ENCODE measurements at regions not wholly inside any gene's neighbourhood (a gene's known extent, or its start where the extent isn't known, plus 50 kb on each side); places are given as distances from the start of the nearest gene placed in this dataset.

DNA sequence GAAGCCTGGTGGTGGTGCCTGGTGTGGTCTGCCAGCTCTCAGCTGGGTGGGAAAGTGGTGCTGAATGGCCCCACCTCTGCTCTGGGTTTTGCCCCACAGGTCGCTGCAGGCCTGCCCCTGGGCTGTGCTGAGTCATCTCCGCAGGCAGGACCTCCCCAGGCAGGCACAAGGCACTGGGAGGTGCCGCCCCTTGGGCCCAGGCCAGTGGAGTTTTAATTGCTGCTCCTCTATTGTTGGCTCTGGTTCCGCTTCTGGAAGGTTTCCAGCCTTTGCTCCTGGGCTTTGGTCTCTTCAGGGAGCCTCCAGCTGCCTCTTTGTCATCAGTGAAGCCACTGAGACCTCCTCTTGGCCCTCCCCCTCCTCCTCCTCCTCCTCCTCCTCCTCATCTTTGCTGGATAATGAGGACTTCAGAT is 180.3 kb upstream of the GRB10 start:
- CTCF ChIA-PET (ENCODE audit: partially characterized antibody): interaction anchor here (0.9 to 1.6 kb wide), 2 partner anchors 40 to 198 kb away, joined by 3 to 4 read pairs; no protein-coding TSS in a partner anchor
- H3K27me3 Mint-ChIP-seq: peaks cover 2 to 6% of the 10 kb centered on the region in 2 donors
- no peak overlapping the region for H3K27ac Mint-ChIP-seq
- peaks cover 0 to 13% (median 11%) of the 10 kb centered on the region in 8 donors for H3K9me3 Mint-ChIP-seq
- H3K4me1 ChIP-seq (ENCODE audit: insufficient read depth, low read length): no peaks in the 10 kb centered on the region
- no peaks in the 10 kb centered on the region for H3K9me3 ChIP-seq (ENCODE audit: control insufficient read depth in 1 of 2, low read length in 2 of 2)
- intact Hi-C loops (cut with micrococcal nuclease): no loop called here
- H3K27me3 ChIP-seq (ENCODE audit: insufficient read depth, low read length): no peaks in the 10 kb centered on the region
- DNase-seq: no peak
- no peak overlapping the region for H3K27ac ChIP-seq (ENCODE audit: low read depth, low read length)
- no peaks in the 10 kb centered on the region for H3K36me3 Mint-ChIP-seq
- POLR2A ChIA-PET (ENCODE audit: partially characterized antibody): no interaction called here
- no peak overlapping the region for H3K4me3 Mint-ChIP-seq
- H3K4me3 ChIP-seq (ENCODE audit: low read length in 2 of 2): no peak overlapping the region
- no peaks in the 10 kb centered on the region for H3K4me1 Mint-ChIP-seq
- no peaks in the 10 kb centered on the region for H3K36me3 ChIP-seq (ENCODE audit: insufficient read depth, low read length)

DNA sequence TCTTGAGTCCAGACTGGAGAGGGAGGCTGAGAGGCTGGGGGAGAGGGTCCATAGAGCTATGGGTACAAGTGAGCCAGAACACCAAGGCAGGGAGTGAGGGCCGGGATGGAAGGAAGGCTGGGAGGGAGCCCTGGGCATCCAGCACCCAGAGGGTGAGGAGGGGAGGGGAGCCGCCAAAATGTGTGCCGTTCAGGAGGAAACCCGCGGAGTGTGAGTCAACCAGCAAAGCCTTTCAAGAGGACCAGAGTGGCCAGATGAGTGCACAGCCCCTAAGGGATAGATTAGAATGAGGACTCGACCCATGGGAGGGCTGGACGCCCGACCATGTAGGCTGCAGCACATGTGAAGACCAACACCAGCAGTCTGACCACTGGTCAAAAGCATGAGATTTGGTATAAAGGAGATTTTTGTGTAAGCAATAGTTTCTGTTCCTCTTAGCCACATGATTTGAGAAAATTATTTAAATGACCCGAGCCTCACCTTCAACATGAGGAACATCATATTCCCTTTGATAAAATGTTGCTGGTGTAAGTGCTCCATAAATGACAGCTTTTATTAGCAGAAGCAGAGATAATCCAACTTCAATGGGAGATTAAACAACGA is 179.7 kb upstream of the GRB10 start:
- DNase-seq: no peak
- Histone ChIP-seq H3K4me3 (ENCODE audit: low read length in 2 of 2) (no peak overlapping the region), H3K27ac (ENCODE audit: low read depth, low read length) (no peak overlapping the region), H3K9me3 (ENCODE audit: control insufficient read depth in 1 of 2, low read length in 2 of 2) (no peaks in the 10 kb centered on the region), H3K36me3 (ENCODE audit: insufficient read depth, low read length) (no peaks in the 10 kb centered on the region), H3K4me1 (ENCODE audit: insufficient read depth, low read length) (no peaks in the 10 kb centered on the region), H3K27me3 (ENCODE audit: insufficient read depth, low read length) (no peaks in the 10 kb centered on the region)
- Mint-ChIP-seq H3K36me3 (no peaks in the 10 kb centered on the region), H3K4me3 (no peak overlapping the region), H3K27ac (no peak overlapping the region), H3K4me1 (no peaks in the 10 kb centered on the region), H3K9me3 (peaks cover 0 to 7% (median 6%) of the 10 kb centered on the region in 8 donors), H3K27me3 (peaks cover 2 to 6% of the 10 kb centered on the region in 2 donors)
- ChIA-PET POLR2A (ENCODE audit: partially characterized antibody) (no interaction called here), CTCF (ENCODE audit: partially characterized antibody) (no interaction called here)
- intact Hi-C loops (cut with micrococcal nuclease): no loop called here

DNA sequence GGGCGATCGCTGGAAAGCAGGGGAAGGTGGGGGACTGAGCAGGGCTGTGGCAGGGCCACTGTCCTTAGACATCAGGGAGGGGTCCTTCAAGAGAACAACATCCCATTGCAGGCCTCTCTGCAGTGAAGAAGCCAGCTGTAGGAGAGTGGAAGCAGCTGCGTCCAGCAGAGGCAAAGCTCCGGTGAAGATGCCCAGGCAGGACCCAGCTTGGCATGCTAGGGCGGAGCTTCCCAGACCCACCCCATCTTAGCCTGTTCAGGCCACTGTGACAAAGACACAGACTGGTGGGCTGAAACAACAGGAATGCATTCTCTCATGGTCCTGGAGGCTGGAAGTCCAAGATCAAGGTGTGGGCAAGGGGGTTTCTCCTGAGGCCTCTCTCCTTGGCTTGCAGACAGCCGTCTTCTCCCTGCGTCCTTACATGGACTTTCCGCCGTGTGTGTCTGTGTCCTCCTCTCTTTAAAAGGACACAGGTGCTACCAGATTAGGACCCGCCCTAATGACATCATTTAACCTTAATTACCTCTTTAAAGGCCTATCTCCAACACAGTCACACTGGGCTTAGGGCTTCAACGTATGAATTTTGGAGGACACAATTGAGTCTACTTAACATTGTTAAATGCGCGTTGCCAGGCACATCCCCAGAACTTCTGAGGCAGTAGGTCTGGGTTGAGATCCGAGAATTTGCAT is 178.1 kb upstream of the GRB10 start:
- ChIA-PET CTCF (ENCODE audit: partially characterized antibody) (no interaction called here), POLR2A (ENCODE audit: partially characterized antibody) (no interaction called here)
- Histone ChIP-seq H3K4me1 (ENCODE audit: insufficient read depth, low read length) (no peaks in the 10 kb centered on the region), H3K36me3 (ENCODE audit: insufficient read depth, low read length) (no peaks in the 10 kb centered on the region), H3K27me3 (ENCODE audit: insufficient read depth, low read length) (no peaks in the 10 kb centered on the region), H3K4me3 (ENCODE audit: low read length in 2 of 2) (no peak overlapping the region), H3K9me3 (ENCODE audit: control insufficient read depth in 1 of 2, low read length in 2 of 2) (no peaks in the 10 kb centered on the region), H3K27ac (ENCODE audit: low read depth, low read length) (no peak overlapping the region)
- Mint-ChIP-seq H3K27me3 (peaks cover 2 to 6% of the 10 kb centered on the region in 2 donors), H3K4me1 (no peaks in the 10 kb centered on the region), H3K9me3 (peaks cover 0 to 4% (median 0%) of the 10 kb centered on the region in 8 donors), H3K36me3 (no peaks in the 10 kb centered on the region), H3K27ac (no peak overlapping the region), H3K4me3 (no peak overlapping the region)
- no peak for DNase-seq
- intact Hi-C loops (cut with micrococcal nuclease): no loop called here

GRCh38 chr7:50959991-50960390 is 177.3 kb upstream of the GRB10 start:
- H3K27me3 Mint-ChIP-seq: peaks cover 2 to 6% of the 10 kb centered on the region in 2 donors
- no peak overlapping the region for H3K27ac Mint-ChIP-seq
- Histone ChIP-seq H3K4me1 (ENCODE audit: insufficient read depth, low read length) (no peaks in the 10 kb centered on the region), H3K27ac (ENCODE audit: low read depth, low read length) (no peak overlapping the region), H3K36me3 (ENCODE audit: insufficient read depth, low read length) (no peaks in the 10 kb centered on the region), H3K4me3 (ENCODE audit: low read length in 2 of 2) (no peak overlapping the region), H3K9me3 (ENCODE audit: control insufficient read depth in 1 of 2, low read length in 2 of 2) (no peaks in the 10 kb centered on the region), H3K27me3 (ENCODE audit: insufficient read depth, low read length) (no peaks in the 10 kb centered on the region)
- no peaks in the 10 kb centered on the region for H3K36me3 Mint-ChIP-seq
- H3K4me1 Mint-ChIP-seq: no peaks in the 10 kb centered on the region
- intact Hi-C loops (cut with micrococcal nuclease): no loop called here
- ChIA-PET CTCF (ENCODE audit: partially characterized antibody) (no interaction called here), POLR2A (ENCODE audit: partially characterized antibody) (no interaction called here)
- H3K4me3 Mint-ChIP-seq: no peak overlapping the region
- peaks cover 0 to 3% (median 0%) of the 10 kb centered on the region in 8 donors for H3K9me3 Mint-ChIP-seq
- no peak for DNase-seq

DNA sequence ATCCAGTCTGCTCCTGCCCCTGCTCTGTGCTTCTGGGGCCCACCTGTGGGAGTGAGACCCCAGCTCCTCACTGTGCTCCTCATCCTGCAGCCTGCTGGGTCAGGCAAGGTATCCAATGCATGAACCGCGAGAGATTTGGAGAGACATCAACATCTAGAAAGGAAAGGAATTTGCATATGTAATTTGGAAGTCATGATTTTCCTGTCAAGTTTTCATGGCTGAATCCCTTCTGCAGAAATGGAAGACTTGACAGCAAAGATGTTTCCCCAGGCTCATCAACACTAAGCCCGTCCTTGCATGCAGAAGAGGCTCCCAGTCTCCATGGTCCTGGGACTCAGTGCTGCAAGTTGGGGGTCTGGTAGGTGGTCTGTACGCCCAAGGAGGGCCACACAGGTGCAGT is 176.9 kb upstream of the GRB10 start:
- H3K36me3 ChIP-seq (ENCODE audit: insufficient read depth, low read length): no peaks in the 10 kb centered on the region
- H3K4me3 ChIP-seq (ENCODE audit: low read length in 2 of 2): no peak overlapping the region
- Mint-ChIP-seq H3K27me3 (peaks cover 2 to 6% of the 10 kb centered on the region in 2 donors), H3K4me3 (no peak overlapping the region), H3K36me3 (no peaks in the 10 kb centered on the region), H3K4me1 (no peaks in the 10 kb centered on the region), H3K27ac (no peak overlapping the region), H3K9me3 (peaks cover 0 to 3% (median 0%) of the 10 kb centered on the region in 8 donors)
- no peaks in the 10 kb centered on the region for H3K27me3 ChIP-seq (ENCODE audit: insufficient read depth, low read length)
- CTCF ChIA-PET (ENCODE audit: partially characterized antibody): no interaction called here
- intact Hi-C loops (cut with micrococcal nuclease): no loop called here
- no peaks in the 10 kb centered on the region for H3K9me3 ChIP-seq (ENCODE audit: control insufficient read depth in 1 of 2, low read length in 2 of 2)
- DNase-seq: no peak
- H3K27ac ChIP-seq (ENCODE audit: low read depth, low read length): no peak overlapping the region
- no peaks in the 10 kb centered on the region for H3K4me1 ChIP-seq (ENCODE audit: insufficient read depth, low read length)
- POLR2A ChIA-PET (ENCODE audit: partially characterized antibody): no interaction called here

DNA sequence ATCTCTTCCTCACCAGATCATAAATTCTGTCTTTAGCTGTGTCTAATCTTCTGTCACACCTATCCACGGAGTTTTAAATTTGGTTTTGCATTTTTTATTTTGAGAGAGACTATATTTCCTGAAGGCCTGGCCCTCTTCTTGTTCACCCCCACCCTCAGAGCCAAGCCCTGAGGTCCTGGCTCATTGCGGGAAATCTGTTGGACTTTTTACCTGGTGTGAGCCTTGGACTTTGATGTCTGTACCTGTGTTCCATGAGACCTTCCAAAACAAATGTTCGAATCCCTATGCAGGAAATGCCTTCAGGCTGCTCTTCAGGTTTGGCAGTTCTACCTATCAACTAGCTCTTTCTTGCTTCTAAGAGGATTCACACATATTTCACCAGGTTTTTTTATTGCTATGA is 175.2 kb upstream of the GRB10 start:
- Mint-ChIP-seq H3K27me3 (peaks cover 2 to 6% of the 10 kb centered on the region in 2 donors), H3K4me3 (no peak overlapping the region), H3K9me3 (peaks cover 0 to 3% (median 0%) of the 10 kb centered on the region in 8 donors), H3K36me3 (no peaks in the 10 kb centered on the region), H3K27ac (no peak overlapping the region), H3K4me1 (no peaks in the 10 kb centered on the region)
- H3K4me1 ChIP-seq (ENCODE audit: insufficient read depth, low read length): no peaks in the 10 kb centered on the region
- H3K36me3 ChIP-seq (ENCODE audit: insufficient read depth, low read length): no peaks in the 10 kb centered on the region
- H3K4me3 ChIP-seq (ENCODE audit: low read length in 2 of 2): no peak overlapping the region
- intact Hi-C loops (cut with micrococcal nuclease): no loop called here
- ChIA-PET CTCF (ENCODE audit: partially characterized antibody) (interaction anchor here (1.0 to 1.2 kb wide), 2 partner anchors 10 to 11 kb away, joined by 3 read pairs; no protein-coding TSS in a partner anchor), POLR2A (ENCODE audit: partially characterized antibody) (no interaction called here)
- H3K9me3 ChIP-seq (ENCODE audit: control insufficient read depth in 1 of 2, low read length in 2 of 2): no peaks in the 10 kb centered on the region
- H3K27me3 ChIP-seq (ENCODE audit: insufficient read depth, low read length): no peaks in the 10 kb centered on the region
- no peak for DNase-seq
- no peak overlapping the region for H3K27ac ChIP-seq (ENCODE audit: low read depth, low read length)

- H3K4me3 ChIP-seq (ENCODE audit: low read length in 2 of 2): no peak overlapping the region
Observed at GRCh38 chr7:50957431-50957830, 174.7 kb upstream of the GRB10 start.

More at GRCh38 chr7:50957431-50957830, 174.7 kb upstream of the GRB10 start:
- POLR2A ChIA-PET (ENCODE audit: partially characterized antibody): no interaction called here
- CTCF ChIA-PET (ENCODE audit: partially characterized antibody): interaction anchor here (1.0 kb wide), 1 partner anchor 10 kb away, joined by 3 read pairs; no protein-coding TSS in a partner anchor
- Mint-ChIP-seq H3K36me3 (no peaks in the 10 kb centered on the region), H3K27ac (no peak overlapping the region), H3K4me1 (no peaks in the 10 kb centered on the region), H3K9me3 (peaks cover 0 to 3% (median 0%) of the 10 kb centered on the region in 8 donors), H3K27me3 (peaks cover 2 to 6% of the 10 kb centered on the region in 2 donors), H3K4me3 (no peak overlapping the region)
- Histone ChIP-seq H3K4me1 (ENCODE audit: insufficient read depth, low read length) (no peaks in the 10 kb centered on the region), H3K36me3 (ENCODE audit: insufficient read depth, low read length) (no peaks in the 10 kb centered on the region), H3K27me3 (ENCODE audit: insufficient read depth, low read length) (no peaks in the 10 kb centered on the region), H3K27ac (ENCODE audit: low read depth, low read length) (no peak overlapping the region), H3K9me3 (ENCODE audit: control insufficient read depth in 1 of 2, low read length in 2 of 2) (no peaks in the 10 kb centered on the region)
- DNase-seq: no peak
- intact Hi-C loops (cut with micrococcal nuclease): no loop called here
